Ovary (tissue), 7 donors: ENCODE measurements at regions not wholly inside any gene's neighbourhood (a gene's known extent, or its start where the extent isn't known, plus 50 kb on each side); places are given as distances from the start of the nearest gene placed in this dataset.

Experiments used
- DNase-seq, 5 donors: peaks; one replicate each; pipeline ENCODE4 v3.0.0-alpha.2; 2019 to 2020
- H3K27ac ChIP-seq, 2 donors: fragments of 200-600 bp; one replicate each; pipeline versions ENCODE4 v1.5.1 to v1.8.0; 2019 to 2022
- H3K27me3 ChIP-seq: fragments of 200-600 bp; one replicate; pipeline ENCODE4 v1.8.0; 2022
- H3K36me3 ChIP-seq: fragments of 200-600 bp; sonication (generic); one replicate; pipeline ENCODE4 v1.5.1; 2019
- H3K4me1 ChIP-seq: one replicate; pipeline ENCODE4 v1.8.1; 2013; ENCODE audit warnings: mild to moderate bottlenecking, moderate library complexity; ENCODE audit not compliant: insufficient read depth
- H3K4me3 ChIP-seq: fragments of 200-600 bp; sonication (generic); one replicate; pipeline ENCODE4 v1.5.1; 2017
- H3K9me3 ChIP-seq, 2 donors: fragments of 200-600 bp in 1 of 2; sonication (generic) in 1 of 2; one replicate each; pipeline versions ENCODE4 v1.5.1 to v1.8.1; 2013 to 2019; ENCODE audit warnings: mild to moderate bottlenecking in 1 of 2, moderate library complexity in 1 of 2
- CTCF ChIP-seq, 3 donors: fragments of 450-650 bp in 2 of 3; fragments of 200-600 bp in 1 of 3; IDR thresholded peaks; one replicate each; pipeline versions ENCODE4 v1.5.1 to v1.8.0; 2016 to 2022; ENCODE audit warnings: antibody characterized with exemption in 3 of 3, mild to moderate bottlenecking in 1 of 3
- EP300 ChIP-seq: sonication (generic); formaldehyde crosslinking; IDR thresholded peaks from one replicate; pipeline ENCODE4 v1.6.1; 2017; ENCODE audit warnings: antibody characterized with exemption
- POLR2A ChIP-seq: fragments of 450-650 bp; IDR thresholded peaks from one replicate; pipeline ENCODE4 v1.6.1; 2017; ENCODE audit warnings: antibody characterized with exemption, mild to moderate bottlenecking, moderate library complexity
- WGBS, 3 donors: extraction: QIAGEN DNeasy Blood & Tissue Kit in 1 of 3; methylation state at CpG; one replicate each; pipeline versions ENCODE4 v1.1.5 to v1.1.7; 2013 to 2017; 5-methylcytosine and 5-hydroxymethylcytosine counted together
- intact Hi-C, 4 donors: fragments of 100-400 bp; cut with DNase I; formaldehyde crosslinking; loops; one replicate each; pipeline versions ENCODE4 v1.11.0 to v1.15.1; 2022 to 2023
- donor health status: DM: no; HTN: no; CAD: no; lungs with moderate emphysema.
- donor health status: DM: no; HTN: no; CAD: no.
- donor health status: Bipolar disorder and iron deficiency.
- donor health status: DM: no; HTN: no; CAD: no.
- donor health status: DM: yes; HTN: yes; CAD: no.

GRCh38 chr10:29828956-29829355 is 194.2 kb upstream of the SVIL start:
- Histone ChIP-seq H3K27me3 (no peaks in the 10 kb centered on the region), H3K4me3 (no peak overlapping the region), H3K36me3 (no peaks in the 10 kb centered on the region), H3K4me1 (peaks cover 2% of the 10 kb centered on the region), H3K27ac (no peak overlapping the region), H3K9me3 (no peaks in the 10 kb centered on the region)
- DNase-seq = no peak
- TF ChIP-seq EP300 = no peak
- TF ChIP-seq CTCF (IDR thresholded peaks at IDR 0.05) = no peak
- no peak for TF ChIP-seq POLR2A
- 78 to 97% (median 94%) methylated on average over 3 of the region's 3 CpGs for WGBS, 3 donors
- intact Hi-C loops = no loop called here

- intact Hi-C loops = no loop called here
- Histone ChIP-seq H3K4me3 (no peak overlapping the region), H3K9me3 (no peaks in the 10 kb centered on the region), H3K27ac (no peak overlapping the region), H3K4me1 (peaks cover 2% of the 10 kb centered on the region), H3K27me3 (no peaks in the 10 kb centered on the region), H3K36me3 (no peaks in the 10 kb centered on the region)
- WGBS, 3 donors = 64 to 76% (median 76%) methylated on average over 4 of the region's 4 CpGs
- peak in 1 of 5 donors; percentile 44 for DNase-seq
- TF ChIP-seq EP300 (no peak), CTCF (IDR thresholded peaks at IDR 0.05) (no peak), POLR2A (no peak)
These were observed 193.7 kb upstream of the SVIL start for GRCh38 chr10:29828440-29828894.

- peaks cover 2% of the 10 kb centered on the region for H3K4me1 ChIP-seq
- intact Hi-C loops = no loop called here
These were observed 192.7 kb upstream of the SVIL start for GRCh38 chr10:29827512-29827911.

GRCh38 chr10:29826801-29827450 is 192.2 kb upstream of the SVIL start:
- WGBS, 3 donors = 81 to 82% (median 82%) methylated on average over 5 of the region's 5 CpGs
- Histone ChIP-seq H3K9me3 (no peaks in the 10 kb centered on the region), H3K27ac (no peak overlapping the region), H3K4me3 (no peak overlapping the region), H3K27me3 (no peaks in the 10 kb centered on the region), H3K4me1 (peaks cover 2% of the 10 kb centered on the region), H3K36me3 (no peaks in the 10 kb centered on the region)
- TF ChIP-seq EP300 = no peak
- TF ChIP-seq CTCF (IDR thresholded peaks at IDR 0.05) = no peak
- TF ChIP-seq POLR2A = no peak
- intact Hi-C loops = no loop called here
- DNase-seq = no peak

More at GRCh38 chr10:29827512-29827911, 192.7 kb upstream of the SVIL start:
- no peak overlapping the region for H3K4me3 ChIP-seq
- H3K27me3 ChIP-seq = no peaks in the 10 kb centered on the region
- no peak for DNase-seq
- no peaks in the 10 kb centered on the region for H3K9me3 ChIP-seq
- H3K36me3 ChIP-seq = no peaks in the 10 kb centered on the region
- 95 to 96% (median 95%) methylated on average over 7 of the region's 7 CpGs for WGBS, 3 donors
- TF ChIP-seq EP300 (no peak), CTCF (IDR thresholded peaks at IDR 0.05) (no peak), POLR2A (no peak)
- no peak overlapping the region for H3K27ac ChIP-seq
